NCI-H2107 treated with DMSO at 0.1 percent for 48 hours (cell line): ENCODE measurements at regions not wholly inside any gene's neighbourhood (a gene's known extent, or its start where the extent isn't known, plus 50 kb on each side); places are given as distances from the start of the nearest gene placed in this dataset.
"Not testable (repeated sequence)": the region's sequence is repeated elsewhere in the genome, so short reads cannot be mapped to it uniquely, and the experiment has no call there.

Source experiments
- DNase-seq: peaks from one replicate; lab custom pipeline; 2025; ENCODE audit not compliant: unreplicated experiment; lab: John Stamatoyannopoulos, UW

- DNase-seq, result no peak
Measured at GRCh38 chr5:18630458-18631045, 996.3 kb downstream of the TAF11L14 start.

DNA sequence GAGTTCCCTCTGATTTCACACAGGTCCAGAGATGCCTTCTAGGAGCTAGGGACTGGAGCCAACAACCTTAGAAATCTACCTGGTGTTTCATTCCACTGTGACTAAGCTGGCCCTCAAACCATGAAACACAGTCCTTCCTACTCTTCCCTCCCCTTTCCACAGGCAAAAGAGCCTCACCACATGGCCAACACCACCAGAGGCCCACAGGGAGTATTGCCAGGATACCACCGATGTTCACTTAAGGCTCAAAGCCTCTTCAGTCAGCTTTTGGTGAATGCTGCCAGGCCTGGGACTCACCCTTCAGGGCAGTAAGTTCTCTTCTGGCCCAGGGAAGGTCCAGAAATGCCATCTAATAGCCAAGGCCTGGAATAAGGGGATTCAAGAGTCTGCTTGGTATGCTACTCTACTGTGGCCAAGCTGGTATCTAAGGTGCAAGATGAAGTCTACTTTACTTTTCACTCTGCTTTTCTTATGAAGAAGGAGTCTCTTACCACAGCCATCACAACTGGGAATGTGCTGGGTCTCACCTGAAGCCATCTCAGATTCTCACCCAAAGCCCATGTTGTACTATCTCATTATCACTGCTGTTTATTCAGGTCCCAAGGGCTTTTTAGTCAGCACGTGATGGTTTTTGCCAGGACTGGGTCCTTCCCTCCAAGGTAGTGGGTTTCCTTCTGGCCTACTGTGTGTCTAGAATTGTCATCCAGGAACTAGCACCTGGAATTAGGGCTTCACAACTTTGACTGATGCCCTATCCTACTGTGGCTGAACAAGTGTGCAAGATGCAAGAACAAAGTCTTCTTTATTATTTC is 1018.4 kb downstream of the TAF11L14 start:
- DNase-seq, result no peak

DNA sequence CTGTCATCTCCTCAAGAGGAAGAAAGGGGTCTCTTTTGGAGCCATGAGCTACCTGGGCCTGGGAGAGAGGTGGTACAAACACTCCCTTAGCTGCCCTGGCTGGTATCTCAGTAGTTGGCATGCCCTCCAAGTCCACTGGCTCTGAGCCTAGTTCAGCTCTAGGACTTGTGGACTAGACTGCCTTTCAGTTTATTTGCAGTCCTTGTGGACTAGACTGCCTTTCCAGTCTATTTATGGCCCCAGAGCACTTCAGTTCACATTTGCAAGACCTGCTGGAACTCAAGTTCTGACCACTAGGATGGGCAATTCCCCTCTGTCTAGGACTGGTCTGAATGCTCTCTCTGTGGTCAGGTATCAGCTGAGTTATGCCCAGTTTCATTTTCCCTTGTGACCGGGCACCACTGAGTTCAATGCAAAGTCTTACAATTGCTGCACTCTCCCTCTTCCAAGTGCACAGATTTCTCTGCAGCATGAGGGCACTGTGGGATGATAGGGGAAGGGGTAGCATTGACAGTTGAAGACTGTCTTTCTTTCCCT is 1019.0 kb downstream of the TAF11L14 start:
- DNase-seq, result no peak

- no peak for DNase-seq
Measured at GRCh38 chr5:18660511-18660910, 1026.3 kb downstream of the TAF11L14 start.

DNA sequence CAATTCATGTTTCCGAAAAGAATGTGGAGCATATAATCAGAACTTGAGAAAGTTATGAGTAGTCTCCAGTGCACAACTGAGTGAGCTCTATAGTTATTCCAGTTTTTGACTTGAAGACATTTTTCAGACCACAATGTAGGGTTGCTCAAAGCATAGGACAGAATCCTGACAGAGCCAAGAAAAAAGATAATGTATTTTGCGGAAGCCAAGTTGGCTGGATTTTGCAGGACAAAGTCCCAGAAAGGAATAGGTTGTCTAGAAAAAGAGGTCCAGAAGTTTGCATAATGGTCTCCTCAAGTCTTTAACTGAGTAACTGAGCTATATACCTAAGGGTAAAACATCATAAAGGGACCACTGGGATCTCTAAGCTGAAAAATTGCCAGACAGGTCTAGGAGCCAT is 1028.0 kb downstream of the TAF11L14 start:
- DNase-seq, result no peak

DNA sequence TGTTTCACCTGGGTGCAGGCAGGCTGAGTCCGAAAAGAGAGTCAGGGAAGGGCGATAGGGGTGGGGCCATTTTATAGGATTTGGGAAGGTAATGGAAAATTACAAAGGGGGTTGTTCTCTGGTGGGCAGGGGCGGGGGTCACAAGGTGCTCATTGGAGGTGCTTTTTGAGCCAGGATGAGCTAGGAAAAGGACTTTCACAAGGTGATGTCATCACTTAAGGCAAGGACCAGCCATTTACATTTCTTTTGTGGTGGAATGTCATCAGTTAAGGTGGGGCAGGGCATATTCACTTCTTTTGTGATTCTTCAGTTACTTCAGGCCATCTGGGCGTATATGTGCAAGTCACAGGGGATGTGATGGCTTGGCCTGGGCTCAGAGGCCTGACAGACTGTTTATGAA is 1040.0 kb downstream of the TAF11L14 start:
- not testable (repeated sequence) for DNase-seq

- no peak for DNase-seq
Measured at GRCh38 chr5:18675041-18675440, 1040.8 kb downstream of the TAF11L14 start.

DNA sequence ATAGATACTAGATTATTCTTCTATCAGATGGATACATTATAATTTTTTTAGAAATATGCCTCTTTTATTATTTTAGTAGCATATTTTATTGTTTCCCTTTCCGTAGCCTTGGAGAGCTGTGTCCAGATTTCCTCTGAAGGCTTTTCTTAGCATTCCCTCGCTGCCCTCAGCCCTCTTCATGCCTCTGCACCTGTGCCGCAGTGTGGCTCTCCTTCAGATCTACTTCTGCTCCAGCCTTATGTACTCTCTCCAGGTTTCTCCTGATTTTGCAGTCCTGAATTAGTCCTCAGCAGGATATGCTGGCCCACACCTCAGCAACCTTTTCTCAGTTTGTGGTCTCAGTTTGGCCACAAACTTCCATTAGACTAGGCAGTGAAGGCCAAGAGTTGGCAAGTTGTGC is 1052.0 kb downstream of the TAF11L14 start:
- no peak for DNase-seq

GRCh38 chr5:18687429-18687828 is 1053.2 kb downstream of the TAF11L14 start:
- DNase-seq, result no peak

DNA sequence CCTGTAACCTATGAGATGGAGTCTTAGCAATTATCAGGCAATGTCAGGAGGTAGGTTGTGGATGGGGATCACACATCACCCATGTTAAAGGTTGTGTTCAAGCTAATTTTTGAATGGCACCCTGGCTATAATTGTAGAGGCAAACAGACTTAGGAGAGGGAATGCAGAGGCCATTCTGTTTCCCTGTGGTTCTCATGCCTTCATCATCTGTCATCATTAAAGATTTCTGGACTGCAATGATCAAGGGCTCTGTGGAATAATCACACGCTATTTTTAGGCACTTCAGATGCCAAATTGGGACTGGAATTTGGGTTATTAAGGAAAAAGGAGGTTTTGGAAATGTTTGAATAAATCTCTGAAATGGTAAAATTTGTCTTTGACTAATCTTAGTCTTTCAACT is 1065.4 kb downstream of the TAF11L14 start:
- DNase-seq, result no peak

GRCh38 chr5:18702821-18703220 is 1068.6 kb downstream of the TAF11L14 start:
- DNase-seq, result no peak

DNA sequence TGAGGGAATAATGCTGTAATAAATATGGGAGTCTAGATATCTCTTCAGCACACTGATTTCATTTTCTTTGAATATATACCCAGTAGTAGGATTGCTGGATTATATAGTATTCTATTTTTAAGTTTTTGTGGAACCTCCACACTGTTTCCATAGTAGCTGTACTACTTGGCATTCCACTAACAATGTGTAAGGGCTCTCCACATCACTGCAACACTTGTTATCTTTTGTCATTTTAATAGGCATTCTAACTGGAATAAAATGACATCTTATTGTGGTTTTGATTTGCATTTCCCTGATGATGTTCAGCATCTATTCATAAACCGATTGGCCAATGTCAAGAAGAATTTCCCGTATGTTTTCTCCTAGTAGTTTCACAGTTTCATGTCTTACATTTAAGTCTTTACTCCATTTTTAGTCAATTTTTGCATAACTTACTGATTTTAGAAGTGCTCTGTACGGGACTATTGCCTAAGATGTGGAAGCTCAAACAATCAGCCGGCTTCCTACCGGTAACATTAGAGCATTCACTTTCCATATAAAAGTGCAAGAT is 1078.8 kb downstream of the TAF11L14 start:
- DNase-seq, result no peak

DNA sequence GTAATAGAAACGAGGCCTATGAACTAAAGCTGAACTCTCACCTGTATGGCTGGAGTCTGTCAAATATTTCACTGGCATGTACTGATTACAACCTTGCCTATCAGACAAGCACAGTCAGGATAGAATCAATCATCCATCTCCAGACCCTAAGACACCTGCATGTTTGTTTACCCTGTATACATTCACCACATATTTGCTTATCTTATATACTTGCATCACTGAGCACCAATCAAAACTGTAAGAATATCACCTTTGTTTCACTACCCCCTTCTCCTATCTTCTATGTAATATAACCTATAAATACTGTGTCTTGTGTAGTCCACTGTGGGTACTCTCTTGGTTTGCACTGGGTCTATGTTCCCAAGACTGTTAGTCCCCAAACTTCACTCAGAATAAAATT is 1085.7 kb downstream of the TAF11L14 start:
- no peak for DNase-seq

GRCh38 chr5:18732556-18733479 is 1098.6 kb downstream of the TAF11L14 start:
- DNase-seq, result no peak

- no peak for DNase-seq
Measured at GRCh38 chr5:18736051-18736398, 1101.8 kb downstream of the TAF11L14 start.

GRCh38 chr5:18736736-18737135 is 1102.5 kb downstream of the TAF11L14 start:
- not testable (repeated sequence) for DNase-seq

DNA sequence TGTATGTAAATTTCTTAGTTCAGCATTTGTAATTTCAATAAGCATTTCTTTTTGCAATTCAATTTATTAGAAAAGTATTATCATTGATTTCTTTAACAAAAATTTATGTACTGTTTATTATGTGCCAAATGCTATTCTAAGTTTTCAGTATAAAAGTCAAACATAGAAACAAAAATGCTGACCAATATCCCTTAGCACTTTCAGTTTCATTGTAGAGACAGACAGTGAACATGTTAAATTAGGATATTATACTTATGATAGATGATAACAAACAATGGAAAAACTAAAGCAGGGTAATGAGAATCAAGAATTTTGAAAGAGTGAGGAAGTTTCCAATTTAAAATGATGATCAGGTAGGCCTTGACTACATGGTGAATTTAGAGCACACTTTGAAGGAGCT is 1106.0 kb downstream of the TAF11L14 start:
- DNase-seq, result no peak

GRCh38 chr5:18742830-18743229 is 1108.6 kb downstream of the TAF11L14 start:
- no peak for DNase-seq

DNA sequence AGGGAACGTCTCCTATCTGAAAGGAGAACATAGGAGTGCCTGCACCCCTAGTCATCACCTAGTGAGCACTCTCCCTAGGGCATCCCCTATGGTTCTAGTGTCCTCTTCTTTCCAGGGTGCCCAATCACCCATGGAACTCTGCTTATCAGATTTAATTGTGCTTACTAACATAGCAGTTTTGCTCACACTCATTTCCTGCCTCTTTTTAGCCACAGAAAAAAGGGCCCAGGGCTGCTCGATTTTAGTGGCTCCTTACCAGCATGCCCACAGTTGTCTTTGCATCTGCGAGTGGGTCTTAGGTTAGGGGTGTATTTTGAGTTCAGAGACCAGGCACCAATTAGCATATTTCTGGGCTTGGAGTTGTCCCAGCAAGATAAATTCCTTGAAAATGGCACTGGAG is 1110.2 kb downstream of the TAF11L14 start:
- DNase-seq, result no peak

DNA sequence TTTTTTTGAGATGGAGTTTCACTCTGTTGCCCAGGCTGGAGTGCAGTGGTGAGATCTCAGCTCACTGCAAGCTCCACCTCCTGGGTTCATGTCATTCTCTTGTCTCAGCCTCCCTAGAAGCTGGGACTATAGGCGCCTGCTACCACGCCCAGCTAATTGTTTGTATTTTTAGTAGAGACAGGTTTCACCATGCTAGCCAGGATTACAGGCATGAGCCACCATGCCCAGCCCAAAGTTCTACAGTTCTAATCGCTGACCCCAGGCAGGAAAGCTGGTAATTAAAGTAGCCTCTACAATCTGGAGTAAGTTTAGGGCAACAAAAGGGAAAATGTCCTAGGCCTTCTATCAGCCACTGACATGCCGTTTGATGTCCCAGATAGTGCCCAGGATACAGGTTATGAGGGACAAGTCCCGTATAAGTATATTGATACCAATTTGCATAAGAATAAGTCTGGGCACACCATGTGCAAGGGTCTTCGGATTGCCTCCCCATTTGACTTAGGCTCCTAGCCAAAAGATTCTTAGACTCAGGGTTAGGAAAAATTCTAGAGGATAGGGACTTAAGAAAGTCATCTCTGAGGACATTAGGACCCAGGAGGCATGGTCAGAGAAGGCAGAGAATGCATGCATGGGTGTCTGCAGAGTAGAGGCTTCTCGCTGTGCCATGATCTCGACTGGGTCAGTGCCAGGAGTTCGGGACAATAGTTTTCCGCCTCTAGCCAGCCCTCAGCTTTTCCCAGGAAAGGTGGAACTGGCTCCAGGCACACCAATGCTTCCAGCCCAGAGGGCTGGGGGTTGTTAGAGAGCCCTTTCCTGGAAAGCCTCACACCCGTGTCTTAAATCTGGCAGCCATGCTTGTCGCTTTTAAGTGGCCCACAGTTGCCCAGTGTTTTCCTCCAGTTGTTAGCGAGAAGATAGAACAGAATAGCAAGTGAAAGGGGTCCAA is 1111.1 kb downstream of the TAF11L14 start:
- DNase-seq, result peak; percentile 45
